NCI-H187 treated with DMSO at 0.1 percent for 48 hours (cell line): ENCODE measurements at regions not wholly inside any gene's neighbourhood (a gene's known extent, or its start where the extent isn't known, plus 50 kb on each side); places are given as distances from the start of the nearest gene placed in this dataset.
"Not testable (repeated sequence)": the region's sequence is repeated elsewhere in the genome, so short reads cannot be mapped to it uniquely, and the experiment has no call there.

Source experiments
- DNase-seq: peaks from one replicate; lab custom pipeline; 2025; lab: John Stamatoyannopoulos, UW

DNA sequence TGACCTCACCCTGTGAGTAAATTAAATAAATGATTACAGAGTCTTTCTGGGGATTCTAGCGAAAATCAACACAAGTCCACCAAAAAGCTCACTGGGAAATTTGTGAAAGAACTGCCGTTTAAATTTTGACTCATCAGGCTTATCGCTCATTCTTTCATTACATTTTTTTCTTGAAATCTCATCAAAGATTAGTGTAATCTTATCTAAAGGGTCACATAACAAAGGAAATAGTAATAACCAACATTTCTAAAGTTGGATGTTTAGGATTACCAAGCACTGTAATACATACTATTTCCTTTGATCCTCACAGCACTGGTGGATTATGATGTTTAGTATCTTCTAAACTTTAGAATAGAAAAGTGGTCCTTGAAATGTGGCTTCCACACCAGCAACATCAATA lies 111.1 kb upstream of the CBLB start:
- no peak for DNase-seq

DNA sequence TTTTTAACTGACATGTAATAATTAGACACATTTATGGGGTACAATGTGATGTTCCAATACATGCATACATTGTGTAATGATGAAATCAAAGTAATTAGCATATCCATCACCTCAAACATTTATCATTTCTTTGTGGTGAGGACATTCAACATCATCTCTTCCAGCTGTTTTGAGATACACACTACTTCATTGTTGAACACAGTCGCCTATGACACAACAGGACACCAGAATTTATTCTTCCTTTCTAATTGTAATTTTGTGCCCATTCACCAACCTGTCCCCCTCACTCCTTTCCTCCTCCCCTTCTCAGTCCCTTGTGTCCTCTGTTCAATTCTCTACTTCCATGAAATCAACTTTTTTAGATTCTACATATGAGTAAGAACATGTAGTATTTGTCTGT lies 113.4 kb upstream of the CBLB start:
- no peak for DNase-seq

DNA sequence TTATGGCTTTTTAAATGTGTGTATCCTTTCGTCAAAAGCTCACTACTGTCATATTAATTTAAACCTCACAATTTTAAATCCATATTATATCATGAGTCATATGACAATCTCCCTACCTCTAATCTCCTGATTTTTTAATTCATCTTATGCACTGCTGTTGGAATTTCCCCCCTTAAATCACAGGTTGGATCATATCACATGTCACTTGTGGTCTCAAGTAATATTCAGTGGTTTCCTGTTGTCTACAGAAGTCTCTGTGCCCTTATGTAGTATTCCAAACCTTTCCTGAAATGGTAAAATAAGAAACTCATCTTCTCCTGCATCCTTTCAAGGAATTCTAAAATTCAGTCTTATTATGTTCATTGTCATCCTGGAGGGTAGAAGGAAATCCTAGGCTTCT lies 116.0 kb upstream of the CBLB start:
- DNase-seq, result no peak

DNA sequence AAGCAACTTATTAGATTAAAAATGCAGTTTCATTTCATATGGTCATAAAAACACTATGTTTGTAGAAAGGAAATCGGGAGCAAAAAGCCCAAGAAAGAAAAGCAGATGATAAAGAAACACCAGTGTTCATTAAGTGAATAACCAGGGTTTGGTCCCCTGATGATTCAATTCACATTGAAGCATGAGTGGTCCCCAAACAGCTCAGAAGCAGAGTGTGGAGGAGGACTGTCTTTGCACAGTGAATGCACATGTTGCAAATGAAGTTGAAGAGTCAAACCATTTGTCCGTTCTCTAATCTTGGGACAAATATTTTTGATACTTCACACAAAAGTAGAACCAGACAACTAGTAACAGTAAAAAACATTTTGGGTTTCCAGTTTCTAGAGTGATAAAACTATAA lies 117.5 kb upstream of the CBLB start:
- DNase-seq, result not testable (repeated sequence)

DNA sequence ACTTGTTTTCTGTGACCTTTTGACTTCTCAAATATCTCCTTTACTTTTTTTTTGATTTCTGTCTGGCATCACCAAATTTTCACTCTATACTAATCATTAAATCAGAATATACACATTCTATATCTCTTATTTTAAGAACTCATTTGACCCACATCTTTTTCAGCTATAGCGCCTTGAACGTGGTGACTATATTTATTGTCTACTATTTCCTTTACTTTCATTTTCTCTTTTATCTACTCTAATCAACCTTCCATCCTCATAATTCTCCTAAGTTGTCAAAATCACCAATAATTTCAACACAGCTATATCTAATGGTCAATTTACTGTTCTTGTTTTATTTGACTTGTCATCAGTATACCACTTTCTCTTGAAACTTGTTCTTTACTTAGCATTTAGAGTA lies 119.0 kb upstream of the CBLB start:
- DNase-seq, result no peak

DNA sequence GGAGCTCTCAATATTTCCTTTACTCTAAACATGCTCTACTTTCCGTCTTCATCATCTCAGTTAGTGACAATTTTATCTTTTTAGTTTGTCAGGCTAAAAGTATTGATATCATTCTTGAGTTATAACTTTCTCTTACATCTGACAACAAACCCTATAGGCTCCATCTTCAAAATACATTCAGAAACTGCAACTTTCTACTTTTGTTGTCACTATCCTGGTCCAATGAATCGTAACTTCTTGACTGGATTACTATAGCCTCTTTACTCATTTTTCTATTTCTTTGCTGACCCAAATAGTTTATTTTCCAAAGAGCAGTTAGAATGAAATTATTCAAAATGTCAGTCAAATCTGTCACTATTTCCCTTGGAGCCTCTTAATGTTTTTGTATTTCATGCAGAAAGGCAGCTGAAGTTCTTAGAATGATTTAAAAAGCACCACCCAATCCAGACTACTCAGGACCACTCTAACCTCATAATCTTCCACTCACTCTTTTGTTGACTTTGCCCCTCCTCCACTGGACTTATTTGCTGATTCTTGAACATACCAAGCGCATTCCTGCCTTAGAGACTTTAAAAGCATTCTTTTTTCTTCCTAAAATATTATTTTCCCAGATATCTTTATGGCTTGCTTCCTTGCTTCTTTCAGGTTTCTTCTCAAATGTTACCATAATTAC lies 119.9 kb upstream of the CBLB start:
- no peak for DNase-seq

DNA sequence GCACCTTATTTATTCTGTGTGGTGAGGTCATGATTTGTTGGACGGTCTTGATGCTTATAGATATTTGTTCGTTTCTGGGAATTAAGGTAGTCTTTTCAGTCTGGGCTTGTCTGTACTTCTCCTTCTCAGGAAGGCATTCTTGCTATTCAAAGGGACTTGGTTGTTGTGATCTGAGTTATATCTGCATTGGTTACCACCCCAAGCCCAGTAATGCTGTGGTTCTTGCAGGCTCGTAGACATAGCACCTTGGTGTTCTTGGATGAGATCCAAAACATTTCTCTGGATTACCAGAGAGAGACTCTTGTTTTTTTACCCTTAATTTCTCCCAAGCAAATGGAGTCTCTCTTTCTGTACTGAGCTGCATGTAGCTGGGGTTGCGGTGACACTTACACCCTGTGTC lies 128.0 kb upstream of the CBLB start:
- DNase-seq, result no peak

DNA sequence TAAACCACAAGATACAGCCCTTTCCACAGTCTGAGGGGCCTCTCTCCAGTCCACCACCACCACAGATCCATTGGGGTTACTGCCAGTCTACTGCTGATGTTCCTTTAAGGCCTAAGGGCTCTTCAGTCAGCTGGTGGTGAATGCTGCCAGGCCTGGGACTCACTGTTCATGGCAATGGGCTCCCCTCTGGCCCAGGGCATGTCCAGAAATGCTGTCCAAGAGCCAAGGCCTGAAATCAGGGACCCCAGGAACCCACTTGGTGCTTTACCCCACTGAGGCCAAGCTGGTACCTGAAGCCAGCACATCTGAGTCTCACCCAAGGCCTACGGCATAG lies 128.6 kb upstream of the CBLB start:
- DNase-seq, result no peak

DNA sequence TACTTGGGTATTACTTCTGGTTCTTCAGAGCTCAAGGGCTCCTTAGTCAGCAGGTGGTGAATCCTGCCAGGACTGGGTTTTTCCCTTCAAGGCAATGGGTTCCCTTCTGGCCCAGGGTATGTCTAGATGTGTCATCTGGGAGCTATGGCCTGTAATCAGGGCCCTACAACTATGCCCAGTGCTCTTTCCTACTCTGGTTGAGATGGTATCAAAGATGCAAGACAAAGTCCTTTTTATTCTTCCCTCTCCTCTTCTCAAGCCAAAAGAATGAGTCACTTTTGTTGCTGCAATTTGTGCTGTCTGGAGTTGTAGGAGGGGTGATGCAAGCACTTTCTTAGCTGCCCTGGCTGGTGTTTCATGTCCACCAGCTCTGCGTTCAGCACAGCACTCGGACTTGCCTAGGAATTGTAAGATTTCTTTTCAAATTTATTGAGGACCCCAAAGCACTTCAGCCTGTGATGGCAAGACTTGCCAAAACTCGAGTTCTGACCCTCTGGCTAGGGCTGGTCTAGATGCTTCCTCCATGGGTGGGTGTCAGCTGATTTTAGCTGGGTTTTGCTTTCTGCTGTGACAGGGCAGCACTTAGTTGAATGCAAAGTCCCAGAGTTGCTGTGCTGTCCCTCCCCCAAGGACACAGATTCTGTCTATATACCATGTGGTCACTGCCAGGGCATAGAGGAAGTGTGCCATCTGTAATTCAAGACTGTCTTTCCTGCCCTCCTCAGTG lies 129.2 kb upstream of the CBLB start:
- DNase-seq, result no peak

DNA sequence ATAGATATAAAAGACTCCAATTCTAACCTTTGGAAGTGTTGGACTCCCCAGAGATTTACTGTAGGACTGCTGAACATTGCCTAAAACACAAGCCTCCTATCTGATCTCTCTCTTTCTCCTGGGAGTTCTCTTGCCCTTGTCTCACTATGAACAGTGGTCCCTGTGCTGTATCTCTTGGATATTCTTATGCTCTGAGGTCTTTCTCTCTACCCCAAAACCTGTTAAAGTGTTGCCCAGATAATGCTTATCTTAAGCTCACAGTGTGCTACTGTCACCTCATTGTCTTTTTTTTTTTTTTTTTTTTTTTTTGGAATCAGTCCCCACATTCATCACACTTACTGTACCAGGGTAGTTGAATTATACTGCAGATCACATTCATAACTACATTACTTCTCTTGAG lies 131.0 kb upstream of the CBLB start:
- DNase-seq, result no peak

DNA sequence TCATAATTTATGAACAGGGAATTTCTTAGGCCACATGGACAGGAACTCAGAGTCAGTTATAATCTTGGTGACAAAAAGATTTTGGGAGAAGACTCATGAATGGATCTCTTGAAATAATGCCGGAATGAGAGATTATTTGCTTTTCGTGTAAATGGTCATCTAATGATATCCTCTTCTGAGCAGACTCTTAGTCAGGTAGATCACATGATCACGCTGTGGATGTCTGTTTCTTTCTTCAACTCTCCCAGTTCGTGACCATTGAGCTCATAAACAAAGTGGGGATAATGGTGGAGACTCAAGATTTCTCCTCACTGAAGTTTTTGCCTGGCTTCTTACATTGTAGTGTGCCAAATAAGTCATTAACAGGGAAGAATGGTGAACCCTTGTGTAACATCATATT lies 133.1 kb upstream of the CBLB start:
- DNase-seq, result no peak

DNA sequence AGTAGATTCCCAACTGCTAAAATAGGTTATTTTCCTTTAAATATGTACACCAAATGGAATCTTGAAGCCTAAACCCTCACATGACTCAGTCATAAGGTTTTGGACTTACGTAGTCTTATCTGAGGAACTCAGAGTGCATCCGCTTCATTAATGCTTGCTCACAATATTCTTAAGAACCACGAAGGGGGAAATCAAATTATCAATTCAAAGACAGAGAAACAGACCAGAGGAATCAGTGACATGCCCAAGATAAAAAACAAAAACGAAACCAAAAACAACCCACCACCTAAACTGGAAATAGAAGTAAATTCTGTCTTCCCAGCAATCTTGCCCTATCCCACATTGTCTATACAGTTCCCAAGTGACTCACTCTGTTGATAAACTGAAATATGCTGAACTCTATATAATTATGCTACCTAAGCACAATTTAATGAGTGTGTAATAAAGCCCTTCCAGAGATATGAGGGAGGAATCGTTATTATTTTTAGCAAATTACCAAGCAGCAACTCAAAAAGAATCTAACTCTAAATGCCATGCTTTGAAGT lies 135.4 kb upstream of the CBLB start:
- DNase-seq, result no peak

DNA sequence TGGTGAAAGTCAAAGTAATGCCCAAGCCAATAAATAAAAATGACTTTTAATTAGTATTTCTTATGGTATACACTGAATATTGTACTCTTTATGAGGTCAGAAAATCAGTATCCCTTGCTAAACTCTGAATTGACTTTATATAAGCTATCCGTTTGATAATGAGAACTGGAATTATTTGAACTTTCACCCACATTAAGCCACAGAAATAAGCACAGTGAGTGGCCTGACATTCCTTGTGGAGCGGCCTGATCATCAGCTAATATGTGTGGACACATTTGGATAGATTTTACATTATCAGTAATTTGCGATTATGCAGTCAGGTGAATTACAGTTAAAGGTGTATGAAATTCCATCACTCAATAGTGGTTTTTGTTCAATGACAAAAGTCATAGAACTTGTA lies 136.0 kb upstream of the CBLB start:
- DNase-seq, result no peak

DNA sequence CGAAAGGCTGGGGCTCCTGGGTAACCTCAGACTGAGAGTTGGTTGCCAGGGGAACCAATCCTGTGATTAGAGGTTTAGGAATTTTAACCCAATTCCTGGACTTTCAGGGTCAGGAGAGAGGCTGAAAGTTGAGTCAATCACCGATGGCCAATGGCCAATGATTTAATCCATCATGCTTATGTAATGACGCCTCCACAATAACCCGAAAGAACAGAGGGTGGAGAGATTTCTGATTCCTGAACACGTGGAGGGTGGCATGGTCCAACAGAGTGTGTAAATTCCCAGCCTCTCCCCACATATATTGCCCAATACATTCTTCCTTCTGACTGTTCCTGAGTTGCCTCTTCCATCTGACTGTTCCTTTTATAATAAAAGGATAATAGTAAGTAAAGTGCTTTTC lies 137.2 kb upstream of the CBLB start:
- DNase-seq, result no peak

DNA sequence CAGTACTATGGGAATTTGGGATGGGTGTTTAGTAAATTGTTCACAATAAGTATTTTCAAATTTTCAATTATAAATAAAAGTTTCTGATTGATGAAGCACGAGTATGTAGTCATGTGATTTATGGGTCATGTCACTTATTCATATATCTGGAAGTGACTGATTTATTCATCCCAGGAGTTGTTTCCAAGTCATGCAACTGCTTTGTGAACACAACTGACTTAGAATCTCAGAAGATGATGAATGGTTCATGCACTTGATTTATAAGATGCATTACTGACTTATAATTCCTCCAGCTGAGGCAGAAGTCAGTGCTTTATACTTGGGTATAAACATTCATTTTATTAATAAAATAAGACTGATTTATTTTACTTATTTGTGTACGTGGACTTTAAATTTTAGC lies 137.8 kb upstream of the CBLB start:
- DNase-seq, result no peak

DNA sequence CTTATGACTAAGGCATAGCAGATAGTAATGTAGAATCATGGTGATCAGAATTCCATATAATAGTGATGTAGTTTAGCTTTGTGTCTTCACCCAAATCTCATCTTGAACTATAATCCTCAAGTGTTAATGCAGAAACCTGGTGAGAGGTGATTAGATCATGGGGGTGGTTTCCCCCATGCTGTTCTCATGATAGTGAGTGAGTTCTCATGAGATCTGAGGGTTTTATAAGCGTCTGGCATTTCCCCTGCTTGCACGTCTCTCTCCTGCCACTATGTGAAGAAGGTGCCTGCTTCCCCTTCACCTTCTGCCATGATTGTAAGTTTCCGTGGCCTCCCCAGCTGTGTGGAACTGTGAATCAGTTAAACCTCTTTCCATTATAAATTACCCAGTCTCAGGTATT lies 138.7 kb upstream of the CBLB start:
- no peak for DNase-seq

DNA sequence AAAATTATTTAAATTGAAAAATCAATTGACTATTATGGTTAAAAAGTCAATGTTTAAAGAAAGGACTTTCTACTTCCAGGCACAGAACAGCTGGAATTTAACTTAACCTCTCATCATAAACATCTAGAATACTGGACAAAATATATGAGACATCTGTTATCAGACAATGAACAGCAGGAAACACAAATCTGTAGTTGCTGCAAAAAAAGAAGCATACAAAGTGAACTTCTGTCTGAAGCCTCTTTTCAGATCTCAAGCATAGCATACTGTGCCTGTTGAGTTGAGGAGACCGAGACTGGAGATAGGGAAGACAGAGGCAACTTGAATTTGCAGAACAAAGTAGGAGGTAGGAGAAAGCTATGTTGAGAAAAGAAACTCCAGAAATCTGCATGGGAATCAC lies 140.0 kb upstream of the CBLB start:
- DNase-seq, result no peak

DNA sequence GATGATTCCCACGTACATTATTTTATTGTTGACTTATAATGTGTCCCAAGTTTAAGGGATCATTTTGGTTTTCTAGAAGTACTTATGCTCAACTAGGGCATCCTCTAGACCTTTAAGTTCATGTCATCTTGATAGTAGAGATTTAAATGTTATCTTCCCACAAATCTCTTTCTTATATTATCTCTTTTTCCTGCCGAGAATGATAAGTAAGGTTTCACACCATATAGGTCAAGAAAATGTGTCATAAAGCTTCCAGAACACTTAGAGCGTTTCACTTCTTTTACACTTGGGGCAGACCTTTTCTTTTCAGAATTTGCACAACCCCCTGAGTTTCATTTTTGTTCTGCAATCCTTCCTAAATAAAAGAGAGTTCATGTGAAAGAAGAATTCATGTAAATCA lies 142.0 kb upstream of the CBLB start:
- DNase-seq, result no peak

DNA sequence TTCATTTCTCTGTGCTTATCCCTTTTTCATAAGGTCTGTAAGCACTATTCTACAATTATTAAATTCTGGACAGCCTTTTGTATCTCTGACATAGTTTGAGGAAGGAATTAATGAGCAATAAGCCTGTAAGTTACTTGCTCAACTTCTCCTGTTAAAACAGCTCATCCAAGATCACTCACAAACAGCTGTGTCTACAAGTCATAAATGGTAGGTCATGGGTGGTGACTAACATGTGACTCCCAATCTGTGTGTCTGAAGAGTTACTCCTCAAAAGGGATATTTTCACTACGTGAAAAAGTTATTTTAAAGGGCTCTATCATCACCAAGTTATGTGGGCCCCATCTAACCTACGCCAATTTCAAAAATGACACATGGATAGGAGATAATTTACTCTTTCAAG lies 145.2 kb upstream of the CBLB start:
- DNase-seq, result no peak

DNA sequence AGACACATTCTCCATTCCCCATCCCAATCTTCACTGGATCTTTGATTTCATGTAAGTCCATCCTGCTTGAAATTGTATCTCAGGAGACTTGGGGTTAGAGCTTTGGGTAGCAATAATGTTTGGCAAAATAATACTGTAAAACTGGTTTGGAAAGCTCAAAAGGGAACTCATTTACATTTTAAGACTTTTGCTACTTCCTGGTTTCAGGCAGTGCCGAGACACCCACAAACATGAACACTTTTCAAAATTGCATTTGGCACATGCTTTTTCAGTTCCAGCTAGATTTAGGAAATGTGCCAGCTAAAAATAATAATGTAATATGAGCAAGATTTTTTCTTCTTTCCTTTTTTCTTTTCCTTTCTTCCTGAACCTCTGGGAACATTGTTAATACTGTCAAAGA lies 145.7 kb upstream of the CBLB start:
- DNase-seq, result no peak

DNA sequence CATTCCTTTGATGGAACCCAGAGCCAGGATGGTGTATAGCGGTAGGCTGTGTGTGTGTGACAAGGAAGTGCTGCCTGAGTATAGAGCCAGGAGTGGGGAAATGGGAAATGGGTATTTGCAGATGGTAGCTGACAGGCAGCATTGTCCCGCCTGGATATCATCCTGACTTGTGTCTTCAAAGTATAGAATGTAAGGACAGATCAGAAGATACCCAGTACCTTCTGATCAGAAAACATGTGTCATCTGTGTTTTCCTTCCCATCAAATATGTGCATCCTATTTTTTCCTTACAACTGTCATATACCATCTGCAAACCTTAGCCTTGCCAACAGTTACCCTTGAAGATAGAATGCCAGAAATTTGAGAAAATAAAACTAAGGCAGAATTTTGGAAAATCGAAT lies 146.2 kb upstream of the CBLB start:
- no peak for DNase-seq

DNA sequence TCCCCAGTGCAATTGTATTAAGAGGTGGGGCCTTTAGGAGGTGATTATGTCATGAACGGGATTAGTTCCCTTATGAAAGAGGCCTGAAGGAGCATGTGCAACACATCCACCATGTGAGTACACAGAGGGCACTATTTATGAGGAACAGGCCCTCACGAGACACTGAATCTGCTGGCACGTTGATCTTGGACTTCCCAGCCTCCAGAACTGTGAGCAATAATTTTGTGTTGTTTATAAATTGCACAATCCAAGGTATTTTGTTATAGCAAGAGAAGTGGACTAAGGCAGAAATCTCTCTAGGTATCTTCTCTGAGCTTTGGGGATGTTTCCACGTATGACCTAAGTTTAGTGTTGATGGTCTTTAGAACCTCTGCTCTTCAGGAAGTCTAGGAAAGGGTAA lies 149.3 kb upstream of the CBLB start:
- DNase-seq, result no peak

DNA sequence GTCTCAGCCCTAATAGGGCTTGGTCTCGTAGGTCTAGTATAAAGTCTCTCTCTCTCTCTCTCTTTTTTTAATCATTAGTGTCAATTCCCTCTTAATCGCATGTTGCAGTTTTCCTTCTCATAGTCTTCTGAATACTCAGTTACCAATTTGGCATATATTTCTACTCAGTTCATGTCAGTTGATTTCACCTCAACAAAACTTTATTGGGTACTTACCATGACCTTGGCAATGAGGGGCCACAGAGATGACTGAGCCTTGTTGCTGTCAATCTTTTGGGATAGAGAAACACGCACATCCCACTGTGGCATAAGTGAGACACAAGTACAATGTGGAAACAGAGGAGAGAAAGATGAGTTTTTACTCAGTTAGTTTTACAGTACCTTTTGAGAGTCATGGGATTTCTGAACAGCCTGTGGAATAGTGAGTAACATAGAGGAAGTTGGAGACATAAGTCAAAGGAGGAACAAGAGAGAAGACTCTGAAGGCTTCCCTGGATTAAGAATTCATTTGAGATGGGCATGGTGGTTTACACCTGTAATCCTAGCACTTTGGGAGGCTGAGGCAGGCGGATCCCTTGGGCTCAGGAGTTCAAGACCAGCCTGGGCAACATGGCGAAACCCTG lies 150.2 kb upstream of the CBLB start:
- no peak for DNase-seq

DNA sequence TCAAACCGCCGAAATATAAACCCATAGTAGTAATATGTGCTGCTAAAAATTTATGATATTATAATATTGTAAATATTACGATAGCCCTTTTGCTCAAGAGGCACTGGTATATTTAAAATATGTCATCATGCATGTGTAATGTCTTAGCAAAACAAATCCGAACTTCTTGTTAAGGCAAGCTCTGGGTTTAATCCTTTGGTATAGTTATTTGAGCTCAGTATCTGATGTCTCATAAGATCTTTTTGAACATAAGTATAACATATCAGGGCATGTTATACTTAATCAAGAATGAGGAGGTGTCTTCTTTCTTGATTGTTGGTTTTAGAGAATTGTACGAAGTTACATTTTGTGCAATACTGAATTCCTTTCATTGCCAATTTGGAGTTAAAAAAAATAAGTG lies 154.1 kb upstream of the CBLB start:
- no peak for DNase-seq
